HG03060 (cell line): ENCODE measurements at regions not wholly inside any gene's neighbourhood (a gene's known extent, or its start where the extent isn't known, plus 50 kb on each side); places are given as distances from the start of the nearest gene placed in this dataset.
"Not testable (repeated sequence)": the region's sequence is repeated elsewhere in the genome, so short reads cannot be mapped to it uniquely, and the experiment has no call there.

ENCODE experiments used
- ATAC-seq: cut with Tn5 transposase; IDR thresholded peaks from one replicate; pipeline ENCODE4 v1.9.1; 2021; ENCODE audit warnings: low read depth, moderate number of reproducible peaks; ENCODE audit not compliant: unreplicated experiment

DNA sequence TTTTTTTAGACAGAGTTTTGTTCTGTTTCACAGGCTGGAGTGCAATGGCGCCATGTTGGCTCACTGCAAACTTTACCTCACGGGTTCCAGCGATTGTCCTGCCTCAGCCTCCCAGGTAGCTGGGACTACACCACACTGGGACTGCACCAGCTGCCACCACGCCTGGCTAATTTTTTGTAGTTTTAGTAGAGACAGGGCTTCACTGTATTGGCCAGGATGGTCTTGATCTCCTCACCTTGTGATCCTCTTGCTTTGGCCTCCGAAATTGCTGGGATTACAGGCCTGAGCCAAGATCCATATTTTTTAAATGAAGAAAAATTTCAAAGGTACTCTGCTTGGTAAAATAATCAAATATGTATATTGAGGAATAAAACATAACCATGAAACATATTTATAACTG is 195.8 kb upstream of the TPTE start:
- ATAC-seq, result peak; percentile 70

DNA sequence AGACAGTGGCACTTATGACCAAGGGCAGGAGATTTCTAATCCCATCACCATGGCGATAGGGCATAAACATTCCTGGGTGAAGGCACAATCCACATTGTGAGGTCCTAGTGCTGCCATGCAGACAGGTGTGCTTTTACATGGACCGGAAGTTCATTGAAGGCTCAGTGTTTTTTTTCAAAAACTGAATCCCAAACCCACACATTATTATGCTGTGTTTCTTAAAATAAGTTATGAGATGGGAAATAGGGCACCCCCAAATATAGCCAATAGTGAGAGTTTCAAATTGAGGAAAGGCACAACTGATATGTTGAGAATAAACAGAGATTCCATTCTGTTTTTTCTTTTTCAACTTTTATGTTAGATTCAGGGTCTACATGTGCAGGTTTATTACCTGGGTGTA is 195.2 kb upstream of the TPTE start:
- ATAC-seq, result not testable (repeated sequence)

DNA sequence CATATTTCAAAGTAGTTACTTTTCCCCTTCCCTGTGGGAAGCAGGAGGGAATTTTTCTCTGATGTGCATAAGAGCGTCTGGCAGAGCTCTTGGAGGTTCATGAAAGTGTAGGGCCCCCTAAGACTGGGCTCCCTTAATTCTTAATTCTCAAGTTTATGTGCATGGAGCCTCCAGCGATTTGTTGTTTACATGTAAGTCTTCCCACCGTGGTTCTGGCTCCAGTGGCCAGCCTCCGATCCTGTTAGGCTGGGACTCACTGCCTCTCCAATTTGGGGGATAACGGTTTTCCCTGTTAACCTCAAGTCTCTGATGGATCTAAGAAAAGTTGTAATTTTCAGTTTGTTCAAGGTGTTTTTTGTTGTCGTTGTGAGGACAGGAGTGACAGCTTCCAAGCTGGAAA is 192.7 kb upstream of the TPTE start:
- ATAC-seq, result not testable (repeated sequence)

DNA sequence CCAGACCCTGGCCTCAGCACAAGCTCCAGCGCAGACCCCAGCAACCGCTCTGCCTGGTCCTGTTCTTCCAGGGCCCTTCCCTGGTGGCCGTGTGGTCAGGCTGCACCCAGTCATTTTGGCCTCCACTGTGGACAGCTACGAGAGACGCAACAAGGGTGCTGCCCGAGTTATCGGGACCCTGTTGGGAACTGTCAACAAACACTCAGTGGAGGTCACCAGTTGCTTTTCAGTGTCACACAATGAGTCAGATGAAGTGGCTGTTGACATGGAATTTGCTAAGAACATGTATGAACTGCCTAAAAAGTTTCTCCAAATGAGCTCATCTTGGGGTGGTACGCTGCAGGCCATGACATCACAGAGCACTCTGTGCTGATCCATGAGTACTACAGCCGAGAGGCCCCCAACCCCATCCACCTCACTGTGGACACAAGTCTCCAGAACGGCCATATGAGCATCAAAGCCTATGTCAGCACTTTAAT is 190.7 kb upstream of the TPTE start:
- not testable (repeated sequence) for ATAC-seq

DNA sequence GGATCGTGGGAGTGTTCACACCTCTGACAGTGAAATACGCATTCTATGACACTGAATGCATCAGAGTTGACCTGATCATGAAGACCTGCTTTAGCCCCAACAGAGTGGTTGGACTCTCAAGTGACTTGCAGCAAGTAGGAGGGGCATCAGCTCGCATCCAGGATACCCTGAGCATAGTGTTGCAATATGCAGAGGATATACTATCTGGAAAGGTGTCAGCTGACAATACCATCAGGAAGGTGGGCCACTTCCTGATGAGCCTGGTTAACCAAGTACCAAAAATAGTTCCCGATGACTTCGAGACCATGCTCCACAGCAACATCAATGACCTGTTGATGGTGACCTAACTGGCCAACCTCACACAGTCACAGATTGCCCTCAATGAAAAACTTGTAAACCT is 190.2 kb upstream of the TPTE start:
- ATAC-seq, result not testable (repeated sequence)

DNA sequence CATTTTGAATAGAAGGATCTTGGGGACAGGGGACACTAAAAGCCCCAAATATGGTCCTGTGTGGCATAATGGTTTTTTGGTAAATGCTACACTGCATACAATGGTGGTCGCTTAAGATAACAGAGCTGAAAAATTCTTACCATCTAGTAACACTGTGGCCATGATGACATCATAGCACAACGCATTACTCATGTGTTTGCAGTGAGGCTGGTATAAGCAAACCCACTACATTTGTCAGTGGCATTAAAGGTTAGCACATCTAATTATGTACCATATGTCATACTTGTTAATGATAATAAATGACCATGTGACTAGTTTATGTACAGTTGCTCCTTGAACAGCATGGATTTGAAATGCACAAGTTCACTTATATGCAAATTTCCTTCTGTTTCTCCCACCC is 188.4 kb upstream of the TPTE start:
- ATAC-seq, result not testable (repeated sequence)

DNA sequence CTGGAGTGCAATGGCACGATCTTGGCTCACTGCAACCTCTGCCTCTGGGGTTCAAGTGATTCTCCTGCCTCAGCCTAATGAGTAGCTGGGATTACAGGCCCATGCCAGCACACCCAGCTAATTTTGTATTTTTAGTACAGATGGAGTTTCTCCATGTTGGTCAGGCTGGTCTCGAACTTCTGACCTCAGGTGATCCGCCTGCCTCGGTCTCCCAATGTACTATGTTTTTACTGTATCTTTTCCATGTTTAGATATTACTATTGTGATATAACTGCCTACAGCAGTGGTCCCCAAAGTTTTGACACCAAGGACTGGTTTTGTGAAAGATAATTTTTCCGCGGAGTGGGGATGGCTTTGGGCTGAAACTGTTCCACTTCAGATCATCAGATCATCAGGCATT is 187.0 kb upstream of the TPTE start:
- ATAC-seq, result not testable (repeated sequence)

DNA sequence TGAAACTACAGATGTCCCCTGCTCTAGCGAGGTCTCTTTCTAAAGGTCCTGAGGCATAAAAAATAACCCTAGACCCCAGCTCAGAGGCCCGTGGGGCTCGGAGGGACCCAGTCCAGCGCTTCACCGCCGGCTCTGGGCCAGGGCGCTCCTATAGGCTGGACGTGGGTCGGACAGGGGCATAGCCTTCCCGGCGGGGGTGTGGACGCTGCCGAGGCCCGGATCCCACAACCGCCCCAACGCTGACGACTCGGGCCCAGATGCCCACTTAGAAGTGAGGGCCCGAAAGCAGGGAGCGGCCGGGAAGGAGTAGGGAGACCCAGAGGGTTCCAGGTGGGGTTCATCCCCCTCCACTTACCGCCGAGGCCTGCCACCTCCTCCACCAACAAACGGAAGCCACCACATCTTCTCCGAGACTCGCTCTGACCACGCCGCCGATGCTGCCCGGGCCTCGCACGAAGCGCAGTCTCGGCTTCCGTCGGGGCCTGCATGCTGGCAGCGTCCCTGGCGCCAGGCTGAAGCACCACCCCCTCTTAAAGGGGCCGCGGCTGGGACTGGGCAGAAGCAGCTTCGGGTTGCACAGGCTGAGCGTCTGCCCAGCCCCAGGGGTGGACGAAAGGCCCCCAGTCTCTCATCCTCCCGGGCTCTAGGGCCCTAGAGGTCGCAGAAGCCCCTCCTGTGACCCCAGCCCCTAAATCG is 179.0 kb upstream of the TPTE start:
- ATAC-seq, result not testable (repeated sequence)

DNA sequence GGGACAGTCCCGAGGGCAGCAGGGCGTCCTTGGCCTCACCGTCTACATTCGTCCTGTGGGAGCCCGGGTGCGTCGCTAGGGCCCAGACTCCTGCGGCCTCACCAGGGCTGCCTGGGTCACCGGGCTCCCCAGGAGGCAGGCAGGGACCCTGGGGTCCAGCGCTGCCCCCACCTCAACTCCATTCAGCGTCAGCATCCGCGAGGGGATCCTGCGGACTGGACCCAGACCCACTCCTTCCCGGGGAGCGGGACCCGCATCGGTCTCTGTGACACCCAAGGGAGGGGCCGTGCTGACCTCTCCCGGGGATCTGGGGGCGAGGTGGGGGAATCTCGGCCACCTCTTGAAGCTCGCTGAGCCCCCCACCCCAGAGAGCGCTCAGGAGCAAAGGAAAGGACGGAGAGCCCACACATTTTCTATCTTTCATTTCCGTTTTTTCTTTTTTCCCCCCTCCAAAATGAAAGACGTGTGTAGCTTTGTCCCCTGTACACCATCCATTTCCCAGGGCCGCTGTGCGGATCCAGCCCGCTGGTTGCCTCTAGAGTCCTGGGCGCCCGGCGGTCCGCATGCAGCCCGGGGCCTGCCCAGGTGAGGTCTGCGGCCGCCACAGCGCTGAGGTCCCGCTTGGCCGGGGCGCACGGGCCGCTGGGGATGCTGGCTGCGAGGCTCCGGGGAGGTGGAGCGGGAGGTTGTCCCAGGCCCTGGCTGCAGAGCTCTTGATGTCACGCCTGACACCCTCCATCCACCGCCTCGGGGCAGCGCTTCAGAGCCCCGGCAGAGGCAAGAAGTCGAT is 178.0 kb upstream of the TPTE start:
- ATAC-seq, result not testable (repeated sequence)

DNA sequence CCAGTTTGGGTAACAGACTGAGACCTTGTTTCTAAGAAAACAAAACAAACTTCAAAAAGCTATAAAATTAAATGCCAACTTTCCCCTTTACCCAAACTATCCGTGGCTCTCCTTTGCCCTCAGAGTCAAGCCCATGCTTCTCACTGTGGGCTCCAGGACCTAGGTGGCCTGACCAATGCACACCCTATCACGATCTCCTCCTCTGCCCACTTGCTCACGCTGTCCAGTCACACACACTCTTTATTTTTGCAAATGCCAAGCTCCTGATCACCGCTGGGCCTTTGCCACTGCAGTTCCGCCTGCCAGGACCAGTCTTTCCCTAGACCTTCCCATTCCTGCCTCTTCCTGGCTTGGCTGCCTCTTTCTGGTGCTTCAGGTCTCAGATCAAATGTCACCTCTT is 177.1 kb upstream of the TPTE start:
- ATAC-seq, result not testable (repeated sequence)

DNA sequence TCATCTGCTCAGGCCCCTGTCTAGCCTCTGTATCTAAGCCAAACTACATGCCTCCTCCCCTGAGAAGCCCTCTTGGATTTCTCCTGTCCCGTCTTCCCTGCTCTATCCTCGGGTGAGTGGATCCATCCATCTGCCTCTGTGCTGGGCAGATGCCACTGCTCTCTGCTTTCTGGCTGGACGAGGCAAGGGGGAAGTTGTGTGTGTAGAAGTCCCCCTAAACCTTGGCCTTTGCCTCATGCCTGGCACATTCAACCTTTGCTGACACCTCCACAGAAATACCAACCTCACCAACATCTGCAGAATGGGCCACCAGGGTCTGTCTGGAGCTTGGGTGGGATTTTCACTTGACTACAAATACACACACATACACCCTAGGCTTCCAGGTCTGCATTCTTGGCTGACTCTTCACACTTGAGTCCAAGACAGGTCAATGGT is 176.2 kb upstream of the TPTE start:
- ATAC-seq, result not testable (repeated sequence)

DNA sequence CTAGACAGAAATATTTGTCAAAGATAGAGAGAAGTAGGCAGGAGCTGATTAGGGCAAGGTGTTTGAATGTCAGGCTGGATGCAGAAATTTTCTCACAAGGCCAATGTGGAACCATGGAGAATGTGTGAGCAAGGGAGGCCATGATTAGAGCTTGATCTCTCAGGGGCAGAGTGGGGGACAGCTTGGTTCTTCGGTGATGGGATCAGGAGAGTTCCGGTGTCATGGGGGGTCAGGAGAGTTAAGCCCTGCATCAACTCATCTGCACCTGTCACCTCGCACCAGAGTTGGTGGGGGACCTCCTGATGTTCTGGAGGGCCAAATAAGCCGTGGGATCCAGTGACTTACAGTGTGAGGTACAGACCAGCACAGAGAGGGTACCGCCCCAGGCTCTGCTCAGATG is 175.1 kb upstream of the TPTE start:
- ATAC-seq, result not testable (repeated sequence)

DNA sequence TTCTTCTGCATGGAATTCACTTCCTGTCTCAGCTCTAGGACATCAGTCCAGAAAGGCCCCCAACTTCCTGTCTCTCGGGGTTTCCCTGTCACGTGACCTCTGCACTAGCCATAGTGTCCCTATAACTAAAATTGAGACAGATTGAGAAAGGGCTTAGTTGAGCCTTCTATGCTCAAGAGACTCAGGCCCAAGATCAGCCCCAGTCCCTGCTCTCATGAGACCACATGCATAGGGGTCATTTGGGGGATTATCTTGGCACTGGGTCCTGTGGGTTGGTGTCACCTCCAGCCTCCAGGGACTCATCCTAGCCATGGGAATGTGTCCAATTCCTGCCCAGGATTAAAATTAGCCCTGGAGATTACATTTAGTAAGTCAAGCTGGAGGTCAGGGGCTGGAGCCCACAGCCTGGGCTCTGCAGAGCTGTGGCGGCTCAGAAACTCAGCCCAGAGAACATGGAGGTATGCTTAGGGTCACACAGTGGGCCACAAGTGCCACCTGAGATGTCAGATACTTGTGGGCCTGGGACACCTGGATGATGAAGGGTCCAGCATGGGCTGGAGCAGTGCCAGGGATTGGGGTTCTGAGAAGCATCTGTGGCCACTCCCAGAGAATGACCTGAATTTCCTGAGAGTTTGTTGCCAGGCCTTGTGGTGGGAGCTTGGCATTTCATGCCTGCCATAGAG is 174.3 kb upstream of the TPTE start:
- not testable (repeated sequence) for ATAC-seq

DNA sequence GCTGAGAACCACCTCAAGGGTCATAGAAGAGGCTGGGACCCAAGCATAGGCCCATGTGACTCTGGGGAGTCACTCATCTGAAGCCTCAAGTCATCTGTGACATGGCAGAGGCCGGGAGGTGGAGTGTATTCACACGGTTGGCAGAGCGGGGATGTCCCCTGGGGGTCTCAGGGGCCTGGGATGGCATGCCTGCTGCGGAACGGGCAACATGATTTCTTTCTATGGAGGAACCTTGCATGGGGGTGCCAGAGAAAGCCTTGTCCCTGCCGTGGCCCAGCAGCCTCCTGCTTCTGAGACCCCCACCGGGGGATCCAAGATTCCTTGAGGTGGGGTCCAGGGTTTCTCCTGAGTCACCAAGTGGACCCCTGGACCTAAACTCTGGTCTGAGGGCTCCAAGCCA is 173.7 kb upstream of the TPTE start:
- ATAC-seq, result not testable (repeated sequence)

DNA sequence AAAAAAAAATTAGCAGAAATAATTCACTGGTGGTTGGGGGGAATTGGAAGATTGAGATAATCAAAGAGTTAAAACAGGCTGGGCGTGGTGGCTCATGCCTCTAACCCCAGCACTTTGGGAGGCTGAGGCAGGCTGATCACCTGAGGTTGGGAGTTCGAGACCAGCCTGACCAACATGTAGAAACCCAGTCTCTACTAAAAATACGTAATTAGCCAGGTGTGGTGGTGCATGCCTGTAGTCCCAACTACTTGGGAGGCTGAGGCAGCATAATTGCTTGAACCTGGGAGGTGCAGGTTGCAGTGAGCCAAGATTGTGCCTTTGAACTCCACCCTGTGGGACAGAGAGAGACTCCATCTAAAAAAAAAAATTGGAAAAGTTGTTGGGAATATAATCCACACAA is 173.2 kb upstream of the TPTE start:
- not testable (repeated sequence) for ATAC-seq

DNA sequence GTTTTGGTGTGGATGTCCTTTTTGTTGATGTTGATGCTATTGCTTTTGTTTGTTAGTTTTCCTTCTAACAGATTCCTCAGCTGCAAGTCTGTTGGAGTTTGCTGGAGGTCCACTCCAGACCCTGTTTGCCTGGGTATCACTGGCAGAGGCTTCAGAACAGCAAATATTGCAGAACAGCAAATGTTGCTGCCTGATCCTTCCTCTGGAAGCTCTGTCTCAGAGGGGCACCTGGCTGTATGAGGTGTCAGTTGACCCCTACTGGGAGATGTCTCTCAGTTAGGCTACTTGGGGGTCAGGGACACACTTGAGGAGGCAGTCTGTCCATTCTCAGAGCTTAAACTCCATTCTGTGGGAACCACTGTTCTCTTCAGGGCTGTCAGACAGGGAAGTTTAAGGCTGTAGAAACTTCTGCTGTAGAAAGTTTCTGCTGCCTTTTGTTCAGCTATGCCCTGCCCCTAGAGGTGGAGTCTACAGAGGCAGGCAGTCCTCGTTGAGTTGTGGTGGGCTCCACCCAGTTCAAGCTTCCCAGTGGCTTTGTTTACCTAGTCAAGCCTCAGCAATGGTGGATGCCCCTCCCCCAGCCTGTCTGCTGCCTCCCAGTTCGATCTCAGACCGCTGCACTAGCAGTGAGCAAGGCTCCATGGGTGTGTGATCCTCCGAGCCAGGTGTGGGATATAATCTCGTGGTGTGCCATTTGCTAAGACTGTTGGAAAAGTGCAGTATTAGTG is 166.4 kb upstream of the TPTE start:
- ATAC-seq, result not testable (repeated sequence)

DNA sequence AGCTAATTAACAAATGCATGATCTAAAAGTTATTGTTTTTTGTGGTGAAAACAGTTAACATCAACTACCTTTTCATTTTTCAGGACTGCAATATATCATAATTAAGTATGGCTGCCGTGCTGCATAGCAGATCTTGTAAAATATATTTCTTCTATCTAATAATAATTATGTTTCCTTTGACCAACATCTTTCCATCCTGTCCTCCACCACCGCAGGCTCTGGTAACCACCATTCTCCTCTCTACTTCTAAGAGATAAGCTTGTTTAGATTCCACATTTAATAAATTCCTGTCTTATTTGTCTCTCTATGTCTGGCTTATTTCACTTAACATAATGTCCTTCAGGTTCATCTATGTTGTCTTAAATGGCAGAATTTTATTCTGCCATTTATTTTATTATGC is 162.3 kb upstream of the TPTE start:
- not testable (repeated sequence) for ATAC-seq

DNA sequence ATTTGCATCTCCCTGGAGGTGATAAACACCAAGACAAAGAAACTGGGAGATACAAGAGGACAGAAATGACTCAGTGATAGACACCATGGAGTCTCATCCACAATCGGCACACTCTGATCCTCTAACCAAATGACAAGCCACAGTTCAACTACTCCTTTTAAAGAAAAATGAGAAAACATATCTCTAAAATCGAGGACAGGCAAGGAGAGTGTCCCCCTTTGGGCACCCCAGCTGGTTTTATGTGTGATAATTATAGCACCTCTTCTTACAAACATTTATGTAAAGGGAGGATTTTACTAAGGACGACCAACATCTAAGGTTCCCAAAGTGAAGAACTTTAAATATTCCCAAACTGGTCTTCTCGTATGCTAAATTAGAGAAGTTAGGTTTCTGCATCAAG is 161.5 kb upstream of the TPTE start:
- ATAC-seq, result not testable (repeated sequence)

DNA sequence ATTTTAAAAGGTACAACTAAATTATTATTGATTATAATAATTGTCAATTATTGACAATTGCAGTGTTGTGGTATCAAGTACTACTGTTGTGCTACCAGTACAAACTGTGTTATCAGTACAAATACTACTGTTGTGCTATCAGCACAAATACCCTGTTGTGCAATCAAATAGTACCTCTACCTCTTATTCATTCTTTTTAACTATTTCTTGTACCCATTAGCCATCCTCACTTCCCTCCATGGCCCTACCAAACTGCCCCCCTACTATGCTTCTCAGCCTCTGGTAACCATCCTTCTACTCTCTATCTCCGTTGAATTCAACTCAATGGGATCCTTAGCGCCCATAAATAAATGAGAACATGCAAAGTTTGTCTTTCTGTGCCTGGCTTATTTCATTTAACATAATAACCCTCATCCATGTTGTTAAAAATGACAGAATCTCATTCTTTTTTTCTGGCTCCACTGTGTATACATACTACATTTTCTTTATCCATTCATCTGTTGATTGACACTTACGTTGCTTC is 160.1 kb upstream of the TPTE start:
- not testable (repeated sequence) for ATAC-seq

DNA sequence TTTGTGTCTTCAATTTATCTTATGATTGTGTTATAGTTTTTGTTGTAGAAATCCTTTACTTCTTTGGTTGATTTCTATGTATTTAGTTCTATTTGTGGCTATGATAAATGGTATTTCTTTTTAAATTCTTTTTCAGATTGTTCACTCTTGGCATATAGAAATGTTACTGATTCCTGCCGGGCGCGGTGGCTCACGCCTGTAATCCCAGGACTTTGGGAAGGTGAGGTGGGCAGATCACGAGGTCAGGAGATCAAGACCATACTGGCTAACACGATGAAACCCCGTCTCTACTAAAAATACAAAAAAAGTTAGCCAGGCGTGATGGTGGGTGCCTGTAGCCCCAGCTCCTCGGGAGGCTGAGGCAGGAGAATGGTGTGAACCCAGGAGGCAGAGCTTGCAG is 158.6 kb upstream of the TPTE start:
- ATAC-seq, result not testable (repeated sequence)
